ENCODE measurements at regions not wholly inside any gene's neighbourhood (a gene's known extent, or its start where the extent isn't known, plus 50 kb on each side); places are given as distances from the start of the nearest gene placed in this dataset.

DNA sequence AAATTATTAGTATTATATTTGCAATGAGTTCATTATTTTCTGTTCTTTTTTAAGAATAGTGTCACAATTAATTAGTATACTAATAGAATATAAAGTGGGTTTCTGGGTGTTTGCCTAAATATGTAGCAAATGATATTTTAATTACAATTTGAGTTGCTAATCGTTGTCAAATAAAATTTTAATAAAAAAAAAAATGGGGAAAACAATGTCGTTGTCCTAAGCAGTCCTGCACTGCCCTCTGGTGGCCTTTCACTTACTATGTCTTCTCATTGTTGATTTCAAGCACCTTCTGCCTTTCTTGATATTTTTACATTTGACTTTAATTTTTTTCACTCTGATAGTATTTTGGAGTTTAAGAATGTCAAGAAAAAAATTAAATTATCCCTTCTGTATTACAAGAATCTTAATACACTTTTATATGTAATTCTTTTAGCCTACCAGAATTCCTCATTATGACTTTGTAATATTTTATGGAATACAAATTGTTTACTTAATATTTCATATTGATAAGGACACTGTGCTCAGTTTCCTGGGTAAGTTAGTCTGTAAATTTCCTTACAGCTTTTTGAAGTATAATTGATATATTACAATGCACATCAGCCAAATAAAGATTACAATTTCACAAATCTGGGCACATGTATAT is 104.5 kb upstream of the FMN2 start:
- TF ChIP-seq, protein P1, sequence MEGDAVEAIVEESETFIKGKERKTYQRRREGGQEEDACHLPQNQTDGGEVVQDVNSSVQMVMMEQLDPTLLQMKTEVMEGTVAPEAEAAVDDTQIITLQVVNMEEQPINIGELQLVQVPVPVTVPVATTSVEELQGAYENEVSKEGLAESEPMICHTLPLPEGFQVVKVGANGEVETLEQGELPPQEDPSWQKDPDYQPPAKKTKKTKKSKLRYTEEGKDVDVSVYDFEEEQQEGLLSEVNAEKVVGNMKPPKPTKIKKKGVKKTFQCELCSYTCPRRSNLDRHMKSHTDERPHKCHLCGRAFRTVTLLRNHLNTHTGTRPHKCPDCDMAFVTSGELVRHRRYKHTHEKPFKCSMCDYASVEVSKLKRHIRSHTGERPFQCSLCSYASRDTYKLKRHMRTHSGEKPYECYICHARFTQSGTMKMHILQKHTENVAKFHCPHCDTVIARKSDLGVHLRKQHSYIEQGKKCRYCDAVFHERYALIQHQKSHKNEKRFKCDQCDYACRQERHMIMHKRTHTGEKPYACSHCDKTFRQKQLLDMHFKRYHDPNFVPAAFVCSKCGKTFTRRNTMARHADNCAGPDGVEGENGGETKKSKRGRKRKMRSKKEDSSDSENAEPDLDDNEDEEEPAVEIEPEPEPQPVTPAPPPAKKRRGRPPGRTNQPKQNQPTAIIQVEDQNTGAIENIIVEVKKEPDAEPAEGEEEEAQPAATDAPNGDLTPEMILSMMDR (IDR thresholded peaks at IDR 0.05; ENCODE audit: low read depth, low read length) = peak; percentile 80
- no peak for TF ChIP-seq EZH2phosphoT487 (IDR thresholded peaks at IDR 0.05; ENCODE audit: low read depth)
